Transverse colon (tissue), 3 donors: ENCODE measurements at regions not wholly inside any gene's neighbourhood (a gene's known extent, or its start where the extent isn't known, plus 50 kb on each side); places are given as distances from the start of the nearest gene placed in this dataset.

ENCODE experiments used
- EP300 ChIP-seq: sonication (generic); formaldehyde crosslinking; IDR thresholded peaks from one replicate; pipeline ENCODE4 v1.6.1; 2017; ENCODE audit warnings: antibody characterized with exemption, low read depth
- POLR2A ChIP-seq: fragments of 450-650 bp; IDR thresholded peaks from one replicate; pipeline ENCODE4 v1.6.1; 2016; ENCODE audit warnings: antibody characterized with exemption, mild to moderate bottlenecking, moderate library complexity
- TF ChIP-seq, protein P1 (sequence below), 5 experiments: fragments of 200-600 bp in 3 of 5; fragments of 450-650 bp in 2 of 5; sonication (generic) in 3 of 5; IDR thresholded peaks; 1 replicate in 2 of 5; 2 replicates in 3 of 5; pipeline ENCODE4 v1.5.1; 2016 to 2017; ENCODE audit warnings: antibody characterized with exemption in 5 of 5, inconsistent platforms in 3 of 5, mild to moderate bottlenecking in 2 of 5, moderate library complexity in 1 of 5

DNA sequence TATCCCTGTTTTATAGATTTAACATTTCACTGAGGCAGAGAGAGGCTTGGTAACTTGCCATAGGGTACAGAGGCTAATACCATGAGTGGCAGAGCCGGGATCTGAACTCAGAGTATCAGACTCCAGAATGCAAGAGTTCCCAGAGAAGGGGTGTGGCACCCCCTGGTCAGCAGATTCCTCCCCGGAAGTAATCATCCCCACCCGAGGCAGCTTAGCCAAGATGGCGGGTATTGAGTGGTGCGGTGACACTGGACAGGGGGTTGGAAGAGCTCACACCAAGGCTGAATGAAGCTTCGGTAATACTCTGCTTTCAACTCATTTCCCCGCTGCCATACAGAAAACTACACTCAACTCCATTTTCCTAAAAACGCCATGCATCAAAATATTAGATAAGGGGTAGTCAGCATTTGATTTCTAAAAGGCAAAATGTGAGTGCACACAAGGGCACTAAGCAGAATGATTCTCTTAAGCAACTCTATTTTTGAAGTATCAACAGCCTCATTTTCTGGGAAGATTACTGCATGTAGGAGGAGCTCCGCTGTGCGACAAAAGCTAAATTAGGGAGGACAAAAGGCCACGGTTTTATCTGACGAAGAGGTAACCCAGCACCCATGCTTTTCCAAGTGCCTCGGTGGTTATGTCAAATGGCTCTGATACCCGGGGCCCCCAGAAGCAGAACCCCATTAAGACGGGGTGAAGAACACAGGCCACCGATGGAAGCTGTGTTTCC, 166.7 kb downstream of the NUP210 start:
- TF ChIP-seq, protein P1, sequence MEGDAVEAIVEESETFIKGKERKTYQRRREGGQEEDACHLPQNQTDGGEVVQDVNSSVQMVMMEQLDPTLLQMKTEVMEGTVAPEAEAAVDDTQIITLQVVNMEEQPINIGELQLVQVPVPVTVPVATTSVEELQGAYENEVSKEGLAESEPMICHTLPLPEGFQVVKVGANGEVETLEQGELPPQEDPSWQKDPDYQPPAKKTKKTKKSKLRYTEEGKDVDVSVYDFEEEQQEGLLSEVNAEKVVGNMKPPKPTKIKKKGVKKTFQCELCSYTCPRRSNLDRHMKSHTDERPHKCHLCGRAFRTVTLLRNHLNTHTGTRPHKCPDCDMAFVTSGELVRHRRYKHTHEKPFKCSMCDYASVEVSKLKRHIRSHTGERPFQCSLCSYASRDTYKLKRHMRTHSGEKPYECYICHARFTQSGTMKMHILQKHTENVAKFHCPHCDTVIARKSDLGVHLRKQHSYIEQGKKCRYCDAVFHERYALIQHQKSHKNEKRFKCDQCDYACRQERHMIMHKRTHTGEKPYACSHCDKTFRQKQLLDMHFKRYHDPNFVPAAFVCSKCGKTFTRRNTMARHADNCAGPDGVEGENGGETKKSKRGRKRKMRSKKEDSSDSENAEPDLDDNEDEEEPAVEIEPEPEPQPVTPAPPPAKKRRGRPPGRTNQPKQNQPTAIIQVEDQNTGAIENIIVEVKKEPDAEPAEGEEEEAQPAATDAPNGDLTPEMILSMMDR (IDR thresholded peaks at IDR 0.05), result no peak
- no peak for TF ChIP-seq EP300
- TF ChIP-seq POLR2A, result no peak
